IMR-90 (cell line): ENCODE measurements at regions not wholly inside any gene's neighbourhood (a gene's known extent, or its start where the extent isn't known, plus 50 kb on each side); places are given as distances from the start of the nearest gene placed in this dataset.

Experiments
- ATAC-seq: fragments of 200-7000 bp; cut with Tn5 transposase; 2 replicates; pipeline ENCODE4 v1.9.1; 2020; ENCODE audit warnings: low read depth, mild to moderate bottlenecking, moderate library complexity
- BruUV-seq: library from RNA; stranded (reverse); fragments of 400-500 nt; replicated peaks from 2 replicates; lab custom pipeline; 2021; lab: Mats Ljungman, UMichigan
- CTCF ChIA-PET: fragments of 300-600 bp; formaldehyde crosslinking; extraction: SDS; loops from one replicate; lab custom pipeline; 2021; ENCODE audit warnings: antibody characterized with exemption; lab: Yijun Ruan, JAX
- POLR2A ChIA-PET: fragments of 300-600 bp; sonication (Branson Sonifier 250); formaldehyde crosslinking; loops from one replicate; lab custom pipeline; 2022; ENCODE audit warnings: antibody characterized with exemption; ENCODE audit not compliant: unreplicated experiment; lab: Charles Lee
- DNase-seq: peaks from one replicate; pipeline ENCODE4 v3.0.0; 2013
- H2AFZ ChIP-seq: replicated peaks from 2 replicates; pipeline ENCODE3; 2013; ENCODE audit warnings: low read length, mild to moderate bottlenecking; ENCODE audit not compliant: poor library complexity
- H2AK5ac ChIP-seq: 2 replicates; pipeline ENCODE4 v1.6.1; 2013; ENCODE audit warnings: low read depth, low read length, inconsistent platforms
- H2AK9ac ChIP-seq: replicated peaks from 2 replicates; pipeline ENCODE3; 2013; ENCODE audit warnings: mild to moderate bottlenecking, low read depth, low read length, moderate library complexity; ENCODE audit not compliant: poor library complexity
- H2BK120ac ChIP-seq: 2 replicates; pipeline ENCODE4 v1.6.1; 2013; ENCODE audit warnings: low read depth, low read length, inconsistent platforms
- H2BK15ac ChIP-seq: 3 replicates; pipeline ENCODE4 v1.6.1; 2013; ENCODE audit warnings: low read depth, low read length, inconsistent platforms
- H2BK20ac ChIP-seq: 2 replicates; pipeline ENCODE4 v1.6.1; 2013; ENCODE audit warnings: low read depth, mild to moderate bottlenecking, inconsistent platforms, low read length, moderate library complexity
- H2BK5ac ChIP-seq: 2 replicates; pipeline ENCODE4 v1.6.1; 2013; ENCODE audit warnings: mild to moderate bottlenecking, low read depth, low read length, inconsistent platforms; ENCODE audit not compliant: poor library complexity, severe bottlenecking
- H3K14ac ChIP-seq: replicated peaks from 2 replicates; pipeline ENCODE4 v1.6.1; 2013; ENCODE audit warnings: low read depth, low read length, inconsistent platforms
- H3K18ac ChIP-seq: 2 replicates; pipeline ENCODE4 v1.6.1; 2013; ENCODE audit warnings: low read depth, low read length, control low read depth
- H3K23ac ChIP-seq: 2 replicates; pipeline ENCODE4 v1.6.1; 2013; ENCODE audit warnings: low read depth, low read length, inconsistent platforms
- H3K27ac ChIP-seq: 2 replicates; pipeline ENCODE4 v1.5.1; 2013; ENCODE audit warnings: mild to moderate bottlenecking, control low read depth, low read length; ENCODE audit not compliant: insufficient read depth
- H3K27me3 ChIP-seq: 2 replicates; pipeline ENCODE4 v1.6.1; 2013; ENCODE audit warnings: low read length; ENCODE audit not compliant: control insufficient read depth, insufficient read depth
- H3K36me3 ChIP-seq: 2 replicates; pipeline ENCODE4 v1.6.1; 2013; ENCODE audit warnings: low read length, mixed read lengths; ENCODE audit not compliant: control insufficient read depth, insufficient read depth
- H3K4ac ChIP-seq: 2 replicates; pipeline ENCODE4 v1.6.1; 2013; ENCODE audit warnings: low read depth, low read length, inconsistent platforms
- H3K4me1 ChIP-seq: 2 replicates; pipeline ENCODE4 v1.6.1; 2013; ENCODE audit warnings: low read length, mixed read lengths; ENCODE audit not compliant: control insufficient read depth, insufficient read depth
- H3K4me2 ChIP-seq: 2 replicates; pipeline ENCODE4 v1.6.1; 2013; ENCODE audit warnings: low read depth, mild to moderate bottlenecking, control low read depth, low read length, moderate library complexity
- H3K4me3 ChIP-seq: 2 replicates; pipeline ENCODE4 v1.5.1; 2013; ENCODE audit warnings: low read depth, mild to moderate bottlenecking, control low read depth, low read length, moderate library complexity; ENCODE audit not compliant: insufficient read depth
- H3K56ac ChIP-seq: 2 replicates; pipeline ENCODE4 v1.6.1; 2013; ENCODE audit warnings: low read length, inconsistent platforms; ENCODE audit not compliant: insufficient read depth; ENCODE audit errors: extremely low read depth
- H3K79me1 ChIP-seq, 2 experiments: 2 replicates each; pipeline ENCODE4 v1.6.1; 2013; ENCODE audit warnings: low read length in 2 of 2, inconsistent platforms in 1 of 2, low read depth in 1 of 2
- H3K9ac ChIP-seq: 2 replicates; pipeline ENCODE4 v1.6.1; 2013; ENCODE audit warnings: low read depth, low read length, control low read depth
- H3K9me1 ChIP-seq: 2 replicates; pipeline ENCODE4 v1.6.1; 2013; ENCODE audit warnings: low read length, inconsistent platforms; ENCODE audit not compliant: insufficient read depth
- H3K9me3 ChIP-seq: 2 replicates; pipeline ENCODE4 v1.6.1; 2013; ENCODE audit warnings: low read length; ENCODE audit not compliant: control insufficient read depth, insufficient read depth
- H4K20me1 ChIP-seq: 2 replicates; pipeline ENCODE4 v1.6.1; 2013; ENCODE audit warnings: low read length, inconsistent platforms; ENCODE audit not compliant: insufficient read depth
- H4K5ac ChIP-seq: 2 replicates; pipeline ENCODE4 v1.6.1; 2013; ENCODE audit warnings: mild to moderate bottlenecking, low read depth, low read length, control low read depth
- H4K8ac ChIP-seq, 2 experiments: 2 replicates each; pipeline ENCODE4 v1.6.1; 2013; ENCODE audit warnings: low read depth in 2 of 2, low read length in 2 of 2, control low read depth in 1 of 2, inconsistent platforms in 1 of 2
- H4K91ac ChIP-seq: 2 replicates; pipeline ENCODE4 v1.6.1; 2013; ENCODE audit warnings: low read depth, low read length, inconsistent platforms; ENCODE audit not compliant: insufficient read depth
- ELK1 ChIP-seq: fragments of 150-350 bp; IDR thresholded peaks from 2 replicates; pipeline ENCODE4 v1.6.1; 2016; ENCODE audit warnings: low read depth, mild to moderate bottlenecking, low read length, moderate library complexity, borderline replicate concordance
- MAFK ChIP-seq: IDR thresholded peaks from 2 replicates; pipeline ENCODE4 v1.6.1; 2012; ENCODE audit warnings: low read depth, low read length, improper control_type of control experiment
- NFE2L2 ChIP-seq: fragments of 150-350 bp; IDR thresholded peaks from 2 replicates; pipeline ENCODE4 v1.6.1; 2016; ENCODE audit warnings: low read depth, mild to moderate bottlenecking, low read length
- RFX5 ChIP-seq: IDR thresholded peaks from 2 replicates; pipeline ENCODE4 v1.8.0; 2012; ENCODE audit warnings: low read depth, mild to moderate bottlenecking, low read length, moderate library complexity
- WGBS, 2 experiments: methylation state at CpG; one replicate each; pipeline versions ENCODE4 v1.1.5 to v1.1.7; 2013; ENCODE audit warnings: missing lambda C conversion rate in 2 of 2; ENCODE audit not compliant: insufficient read length in 1 of 2; ENCODE audit errors: extremely low coverage in 2 of 2; 5-methylcytosine and 5-hydroxymethylcytosine counted together
- dilution Hi-C: fragments of 300-500 bp; cut with HindIII; formaldehyde crosslinking; loops from one replicate; pipeline ENCODE4 v1.14.3; 2018; ENCODE audit warnings: low sequenced_read_pairs; ENCODE audit not compliant: unreplicated experiment
- in situ Hi-C: fragments of 300-500 bp; cut with MboI; formaldehyde crosslinking; loops from 3 replicates; pipeline ENCODE4 v1.14.3; 2019; ENCODE audit warnings: low sequenced_read_pairs, inconsistent platforms, mixed read lengths
- intact Hi-C: fragments of 100-400 bp; cut with micrococcal nuclease; formaldehyde crosslinking; loops from 2 replicates; pipeline ENCODE4 v1.10.0; 2022

- H3K79me1 ChIP-seq, result no peaks in the 10 kb centered on the region
- no peaks in the 10 kb centered on the region for H3K9me3 ChIP-seq
- peak overlapping the region in 1 of 2 experiments; percentile 90; a peak in 3 of 4 replicates for H4K8ac ChIP-seq
- H3K4me1 ChIP-seq, result peaks cover 4% of the 10 kb centered on the region; the same call in 1 of the 2 replicates
- DNase-seq (peak; percentile 60), ATAC-seq (peak; percentile 87)
- no peak overlapping the region for H3K4me3 ChIP-seq
- H3K36me3 ChIP-seq, result no peaks in the 10 kb centered on the region
- H3K27ac ChIP-seq, result peak overlapping the region; percentile 97; the same call in 1 of the 2 replicates
- peak overlapping the region; percentile 33; the same call in 2 of the 3 replicates for H2BK15ac ChIP-seq
- no peaks in the 10 kb centered on the region for H3K9me1 ChIP-seq
- BruUV-seq, result no TSS peak
- H3K14ac ChIP-seq, result peak overlapping the region; percentile 92; the same call in 1 of the 2 replicates
- POLR2A ChIA-PET, result no interaction called here
- intact Hi-C loops, result no loop called here
- no CpG with 5 or more reads among the region's 2 CpGs for WGBS, 2 experiments
- peak overlapping the region; percentile 96 for H2BK120ac ChIP-seq
- H2BK5ac ChIP-seq, result peak overlapping the region; percentile 60
- no peak overlapping the region for H2AK9ac ChIP-seq
- peak overlapping the region; percentile 79 for H2AFZ ChIP-seq
- H3K56ac ChIP-seq, result no peak overlapping the region
- H4K5ac ChIP-seq, result peak overlapping the region; percentile 95
- H3K4me2 ChIP-seq, result peak overlapping the region; percentile 65
- dilution Hi-C loops, result no loop called here
- H2AK5ac ChIP-seq, result peak overlapping the region; percentile 23; the same call in 1 of the 2 replicates
- no peaks in the 10 kb centered on the region for H3K27me3 ChIP-seq
- no peaks in the 10 kb centered on the region for H4K20me1 ChIP-seq
- TF ChIP-seq MAFK (peak; percentile 85), RFX5 (no peak), NFE2L2 (peak; percentile 96), ELK1 (no peak)
- CTCF ChIA-PET, result no interaction called here
- in situ Hi-C loops, result no loop called here
- peak overlapping the region; percentile 98 for H2BK20ac ChIP-seq
- H3K23ac ChIP-seq, result peak overlapping the region; percentile 85
- peak overlapping the region; percentile 86 for H3K4ac ChIP-seq
- peak overlapping the region; percentile 66 for H3K9ac ChIP-seq
- peak overlapping the region; percentile 97 for H3K18ac ChIP-seq
- peak overlapping the region; percentile 67; the same call in 1 of the 2 replicates for H4K91ac ChIP-seq
Measured at GRCh38 chr12:87136330-87136976, 880.3 kb upstream of the MGAT4C start.
